Adrenal gland (tissue), 9 donors: ENCODE measurements at regions not wholly inside any gene's neighbourhood (a gene's known extent, or its start where the extent isn't known, plus 50 kb on each side); places are given as distances from the start of the nearest gene placed in this dataset.
"Not testable (repeated sequence)": the region's sequence is repeated elsewhere in the genome, so short reads cannot be mapped to it uniquely, and the experiment has no call there.

Experiments used
- DNase-seq, 7 donors: peaks; one replicate each; pipeline ENCODE4 v3.0.0-alpha.2; 2019 to 2020
- H3K27ac ChIP-seq, 5 donors: fragments of 200-600 bp; sonication (generic) in 4 of 5; 1 replicate in 3 of 5; 2 replicates in 2 of 5; pipeline versions ENCODE4 v1.5.1 to v1.8.0; 2016 to 2020; ENCODE audit warnings: mild to moderate bottlenecking in 1 of 5
- H3K27me3 ChIP-seq: fragments of 200-600 bp; 2 replicates; pipeline ENCODE4 v1.8.0; 2021
- H3K36me3 ChIP-seq, 2 donors: fragments of 200-600 bp; replicated peaks in 1 of 2; 1 replicate in 1 of 2; 2 replicates in 1 of 2; pipeline versions ENCODE4 v1.5.1 to v1.8.0; 2018 to 2022
- H3K4me1 ChIP-seq, 2 donors: fragments of 200-600 bp; replicated peaks in 1 of 2; 1 replicate in 1 of 2; 2 replicates in 1 of 2; pipeline versions ENCODE4 v1.5.1 to v1.8.0; 2018 to 2021
- H3K4me3 ChIP-seq, 4 donors: fragments of 200-600 bp; sonication (generic) in 3 of 4; one replicate each; pipeline ENCODE4 v1.5.1; 2016 to 2018
- H3K9me3 ChIP-seq, 3 donors: fragments of 200-600 bp; sonication (generic) in 1 of 3; replicated peaks in 1 of 3; 1 replicate in 2 of 3; 2 replicates in 1 of 3; pipeline versions ENCODE4 v1.5.1 to v1.8.0; 2016 to 2021
- CTCF ChIP-seq, 6 experiments: fragments of 450-650 bp in 4 of 6; fragments of 200-600 bp in 2 of 6; sonication (generic) in 1 of 6; IDR thresholded peaks; 1 replicate in 5 of 6; 2 replicates in 1 of 6; pipeline versions ENCODE4 v1.5.1 to v1.8.0; 2016 to 2021; ENCODE audit warnings: antibody characterized with exemption in 6 of 6, mild to moderate bottlenecking in 2 of 6, moderate library complexity in 1 of 6
- POLR2A ChIP-seq, 2 donors: fragments of 450-650 bp; IDR thresholded peaks; one replicate each; pipeline ENCODE4 v1.6.1; 2017; ENCODE audit warnings: antibody characterized with exemption in 2 of 2, mild to moderate bottlenecking in 2 of 2, moderate library complexity in 1 of 2
- WGBS, 4 donors: extraction: QIAGEN DNeasy Blood & Tissue Kit in 2 of 4; methylation state at CpG; one replicate each; pipeline versions ENCODE4 v1.1.5 to v1.1.7; 2013 to 2017; 5-methylcytosine and 5-hydroxymethylcytosine counted together
- intact Hi-C, 2 donors: fragments of 100-400 bp; cut with DNase I; formaldehyde crosslinking; loops; one replicate each; pipeline versions ENCODE4 v1.14.1 to v1.15.0; 2022 to 2023
- donor health status: healthy with polysubstance abuse.
- donor health status: Bipolar disorder and iron deficiency.
- donor health status: DM: yes; HTN: yes; CAD: no.
- donor health status: DM: no; HTN: no; CAD: no.
- donor health status: DM: no; HTN: no; CAD: no.

GRCh38 chr11:67799808-67800207, 125.4 kb upstream of the ALDH3B2 start:
- peak; percentile 37 to 56 (median 54) for TF ChIP-seq CTCF (IDR thresholded peaks at IDR 0.05)
- not testable (repeated sequence) for H3K27me3 ChIP-seq, H3K36me3 ChIP-seq, H3K4me3 ChIP-seq, H3K27ac ChIP-seq, H3K4me1 ChIP-seq, H3K9me3 ChIP-seq
- DNase-seq: peak in 1 of 7 donors; percentile 21
- 20 to 41% (median 29%) methylated on average over 2 to 4 of the region's 4 CpGs for WGBS, 4 donors
- intact Hi-C loops: loop anchor here in 1 of 2 donors (10.0 kb wide), 1 partner anchor 165 kb away; the partner anchor contains the start of gene TBX10

GRCh38 chr11:67797726-67798521, 123.5 kb upstream of the ALDH3B2 start:
- H3K27me3 ChIP-seq, H3K9me3 ChIP-seq, intact Hi-C loops, H3K4me1 ChIP-seq, H3K27ac ChIP-seq, H3K4me3 ChIP-seq, DNase-seq, H3K36me3 ChIP-seq: not testable (repeated sequence)
- 89 to 94% (median 93%) methylated on average over 6 to 15 of the region's 15 CpGs for WGBS, 4 donors

GRCh38 chr11:67795746-67796145, 121.3 kb upstream of the ALDH3B2 start:
- DNase-seq: no peak
- H3K27ac ChIP-seq: no peak overlapping the region
- intact Hi-C loops: no loop called here
- no peak overlapping the region for H3K4me3 ChIP-seq
- TF ChIP-seq CTCF (IDR thresholded peaks at IDR 0.05) (no peak), POLR2A (IDR thresholded peaks at IDR 0.05) (no peak)
- no peaks in the 10 kb centered on the region for H3K36me3 ChIP-seq
- 90 to 96% (median 94%) methylated on average over 8 to 12 of the region's 12 CpGs for WGBS, 4 donors
- no peaks in the 10 kb centered on the region for H3K9me3 ChIP-seq
- H3K4me1 ChIP-seq: no peaks in the 10 kb centered on the region
- H3K27me3 ChIP-seq: no peaks in the 10 kb centered on the region

GRCh38 chr11:67793750-67794149, 119.3 kb upstream of the ALDH3B2 start:
- intact Hi-C loops, H3K9me3 ChIP-seq, DNase-seq, H3K36me3 ChIP-seq, H3K27me3 ChIP-seq, H3K27ac ChIP-seq, H3K4me3 ChIP-seq, H3K4me1 ChIP-seq: not testable (repeated sequence)
- 57 to 89% (median 64%) methylated on average over 5 to 7 of the region's 8 CpGs for WGBS, 4 donors

GRCh38 chr11:67792273-67792990, 118.0 kb upstream of the ALDH3B2 start:
- H3K27ac ChIP-seq, H3K27me3 ChIP-seq, H3K9me3 ChIP-seq, intact Hi-C loops, H3K4me3 ChIP-seq, H3K4me1 ChIP-seq, H3K36me3 ChIP-seq: not testable (repeated sequence)
- 23 to 27% (median 24%) methylated on average over 18 to 25 of the region's 26 CpGs for WGBS, 4 donors
- peak in 5 of 6 experiments; percentile 14 to 63 (median 43) for TF ChIP-seq CTCF (IDR thresholded peaks at IDR 0.05)
- DNase-seq: peak in 4 of 7 donors; percentile 42 to 76 (median 50)

- H3K36me3 ChIP-seq, H3K27ac ChIP-seq, H3K4me3 ChIP-seq, DNase-seq, H3K4me1 ChIP-seq, H3K27me3 ChIP-seq, H3K9me3 ChIP-seq, intact Hi-C loops: not testable (repeated sequence)
- WGBS, 4 donors: 47 to 55% (median 48%) methylated on average over 11 of the region's 11 CpGs
Observed at GRCh38 chr11:67791598-67792170, 117.3 kb upstream of the ALDH3B2 start.

- H3K36me3 ChIP-seq, H3K4me3 ChIP-seq, H3K4me1 ChIP-seq, H3K9me3 ChIP-seq, H3K27me3 ChIP-seq, H3K27ac ChIP-seq, intact Hi-C loops, DNase-seq: not testable (repeated sequence)
- 38 to 46% (median 42%) methylated on average over 4 to 5 of the region's 5 CpGs for WGBS, 4 donors
Observed at GRCh38 chr11:67788341-67788695, 113.9 kb upstream of the ALDH3B2 start.
